GM04503 (cell line): ENCODE measurements at regions not wholly inside any gene's neighbourhood (a gene's known extent, or its start where the extent isn't known, plus 50 kb on each side); places are given as distances from the start of the nearest gene placed in this dataset.
"Not testable (repeated sequence)": the region's sequence is repeated elsewhere in the genome, so short reads cannot be mapped to it uniquely, and the experiment has no call there.

Source experiments
- DNase-seq: peaks from one replicate; pipeline ENCODE4 v3.0.0-alpha.2; 2012; ENCODE audit warnings: low read depth

DNA sequence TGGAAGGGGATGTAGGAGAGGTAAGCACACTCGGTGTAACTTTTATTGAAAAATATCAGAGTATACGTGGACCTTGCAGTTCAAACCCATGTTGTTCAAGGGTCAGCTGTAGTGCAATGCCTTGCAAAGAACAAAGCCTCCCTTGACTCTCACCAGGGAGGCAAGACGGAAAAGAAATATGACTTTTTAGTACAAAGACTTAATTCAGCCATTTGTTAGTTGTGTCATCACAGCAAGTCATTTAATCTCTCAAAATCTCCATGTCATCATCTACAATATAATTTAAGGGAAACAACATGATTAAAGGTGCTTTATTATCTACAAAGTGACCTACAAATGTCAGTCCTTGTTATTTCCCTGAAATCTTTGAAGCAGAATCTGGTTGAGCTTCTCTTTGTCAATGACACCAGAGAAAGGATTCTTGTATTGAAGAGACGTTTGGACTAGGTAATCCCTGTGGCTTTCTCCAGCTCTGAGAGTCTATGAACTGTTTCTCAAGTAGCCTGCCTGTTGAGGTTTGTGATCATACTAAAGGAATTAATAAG, 502.8 kb downstream of the REEP3 start:
- DNase-seq = no peak

DNA sequence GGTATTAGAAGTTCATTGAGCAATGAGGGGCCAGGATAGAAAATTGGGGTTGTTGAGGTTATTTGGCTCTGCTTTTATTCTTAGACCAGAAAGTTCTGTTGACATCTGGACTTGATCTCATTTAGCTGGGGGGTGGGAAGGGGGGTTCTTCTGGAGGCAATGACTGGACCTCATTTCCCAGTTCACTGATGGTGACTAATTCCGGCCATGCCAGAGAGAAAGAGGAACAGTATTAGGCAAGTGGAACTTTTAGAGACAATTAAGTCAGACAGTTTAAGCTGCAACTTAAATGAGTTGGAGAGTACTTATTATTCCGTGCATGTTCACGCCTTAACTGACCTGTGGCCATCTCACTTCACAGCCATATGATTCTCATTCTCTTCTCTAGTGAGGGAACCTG, 512.5 kb downstream of the REEP3 start:
- no peak for DNase-seq

DNA sequence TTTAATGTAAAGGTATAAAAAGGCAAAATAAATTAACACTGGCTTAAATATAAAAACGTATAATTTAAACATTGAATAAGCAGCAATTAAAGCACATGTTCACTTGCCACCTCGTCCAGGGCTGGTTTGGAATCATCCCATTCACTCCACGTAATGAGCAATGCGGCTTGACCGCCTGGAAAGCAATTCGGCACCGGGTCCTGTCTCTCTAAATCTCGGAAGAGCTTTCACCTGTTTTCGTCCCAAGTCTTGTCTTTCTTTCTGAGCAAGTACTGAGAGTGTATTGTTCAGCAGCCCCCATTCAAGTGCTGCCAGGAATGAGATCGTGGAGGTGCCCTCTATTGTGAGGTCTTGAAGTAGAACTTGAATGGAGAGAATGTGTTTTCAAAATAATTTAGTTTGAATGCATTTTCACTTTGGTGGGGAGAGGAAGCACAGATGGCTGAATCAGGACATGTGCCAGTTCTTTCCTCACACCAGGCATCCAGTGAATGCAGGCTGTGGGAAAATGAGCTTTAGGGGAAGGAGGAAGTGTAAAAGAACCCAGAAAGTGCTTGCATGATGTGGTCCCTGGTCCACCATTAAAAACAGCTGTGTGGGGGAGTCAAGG, 515.2 kb downstream of the REEP3 start:
- DNase-seq = peak; percentile 2

DNA sequence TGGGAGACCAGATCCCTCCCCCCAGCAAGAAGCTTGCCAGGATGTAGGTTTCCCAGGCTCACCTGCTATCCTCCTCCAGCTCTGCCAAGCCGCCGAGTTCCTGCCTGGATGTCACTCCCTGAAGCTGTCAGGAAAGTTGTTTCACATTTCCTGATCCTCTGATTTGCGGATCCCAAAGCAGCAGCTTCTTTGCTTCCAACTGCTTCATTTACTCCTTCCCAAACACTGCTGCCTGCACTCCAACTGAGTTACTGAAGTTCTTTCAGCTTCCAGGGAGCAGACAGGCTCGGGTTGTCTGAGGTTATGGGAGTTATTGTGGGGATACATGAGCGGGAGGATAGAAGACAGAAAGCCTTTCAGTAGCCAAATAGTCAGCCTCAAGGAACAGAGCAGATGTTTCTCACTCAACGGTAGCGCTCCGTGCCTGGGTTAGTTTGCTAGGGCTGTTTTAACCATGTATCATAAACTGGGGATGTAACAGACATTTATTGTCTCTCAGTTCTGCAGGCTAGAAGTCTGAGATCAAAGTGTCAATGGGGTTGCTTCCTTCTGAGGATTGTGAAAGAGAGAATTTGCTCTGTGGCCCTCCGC, 516.0 kb downstream of the REEP3 start:
- no peak for DNase-seq

DNA sequence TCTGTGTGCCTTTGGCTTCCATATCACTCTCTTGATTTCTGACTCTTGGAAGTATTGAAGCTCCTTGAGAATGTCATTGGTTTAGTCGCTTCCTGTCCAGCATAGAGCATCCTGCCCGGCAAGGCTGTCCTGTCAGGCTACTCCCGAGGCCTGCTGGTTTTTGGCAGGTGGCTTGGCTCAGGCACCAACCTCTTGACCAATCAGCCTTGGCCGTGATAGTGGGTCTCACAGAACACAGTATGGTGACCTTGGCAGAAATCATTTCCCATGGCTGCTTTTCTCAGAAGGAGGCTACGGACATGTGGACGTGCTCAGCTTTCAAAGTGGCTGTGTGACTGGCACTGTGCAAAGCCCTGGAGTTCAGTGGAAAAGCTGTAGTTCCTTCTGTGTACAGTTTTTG, 516.9 kb downstream of the REEP3 start:
- no peak for DNase-seq

DNA sequence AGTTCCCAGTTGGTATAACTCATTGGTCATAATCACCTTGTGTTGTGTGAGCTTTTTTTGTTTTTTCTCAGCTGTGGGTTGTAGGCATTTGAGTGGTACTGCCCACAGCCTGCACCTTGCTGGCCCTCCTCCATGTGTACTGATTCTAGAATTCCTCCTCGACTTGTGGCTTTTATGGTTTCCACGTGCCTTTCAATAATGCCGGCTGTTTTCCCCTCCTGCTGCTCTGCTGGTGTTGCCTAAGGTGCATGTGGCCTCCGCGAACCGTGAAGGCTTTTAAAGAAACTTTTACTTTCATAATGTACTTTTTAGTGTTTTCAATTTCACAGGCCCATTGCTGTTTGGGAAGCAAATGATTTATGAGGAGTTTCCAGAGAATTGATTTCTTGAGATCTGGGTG, 518.0 kb downstream of the REEP3 start:
- no peak for DNase-seq

DNA sequence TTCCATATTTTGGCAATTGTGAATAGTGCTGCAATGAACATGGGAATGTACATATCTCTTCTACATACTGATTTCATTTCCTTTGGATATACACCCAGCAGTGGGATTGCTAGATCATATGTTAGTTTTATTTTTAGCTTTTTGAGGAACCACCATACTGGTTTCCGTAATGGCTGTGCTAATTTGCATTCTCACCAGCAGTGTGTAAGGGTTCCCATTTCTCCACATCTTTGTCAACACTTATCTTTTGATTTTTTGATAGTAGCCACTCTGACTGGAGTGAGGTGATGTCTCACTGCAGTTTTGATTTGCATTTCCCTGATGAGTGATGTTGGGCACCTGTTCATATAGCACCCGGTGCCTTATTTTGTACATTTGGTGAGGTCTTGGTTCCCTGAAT, 519.6 kb downstream of the REEP3 start:
- DNase-seq = no peak

DNA sequence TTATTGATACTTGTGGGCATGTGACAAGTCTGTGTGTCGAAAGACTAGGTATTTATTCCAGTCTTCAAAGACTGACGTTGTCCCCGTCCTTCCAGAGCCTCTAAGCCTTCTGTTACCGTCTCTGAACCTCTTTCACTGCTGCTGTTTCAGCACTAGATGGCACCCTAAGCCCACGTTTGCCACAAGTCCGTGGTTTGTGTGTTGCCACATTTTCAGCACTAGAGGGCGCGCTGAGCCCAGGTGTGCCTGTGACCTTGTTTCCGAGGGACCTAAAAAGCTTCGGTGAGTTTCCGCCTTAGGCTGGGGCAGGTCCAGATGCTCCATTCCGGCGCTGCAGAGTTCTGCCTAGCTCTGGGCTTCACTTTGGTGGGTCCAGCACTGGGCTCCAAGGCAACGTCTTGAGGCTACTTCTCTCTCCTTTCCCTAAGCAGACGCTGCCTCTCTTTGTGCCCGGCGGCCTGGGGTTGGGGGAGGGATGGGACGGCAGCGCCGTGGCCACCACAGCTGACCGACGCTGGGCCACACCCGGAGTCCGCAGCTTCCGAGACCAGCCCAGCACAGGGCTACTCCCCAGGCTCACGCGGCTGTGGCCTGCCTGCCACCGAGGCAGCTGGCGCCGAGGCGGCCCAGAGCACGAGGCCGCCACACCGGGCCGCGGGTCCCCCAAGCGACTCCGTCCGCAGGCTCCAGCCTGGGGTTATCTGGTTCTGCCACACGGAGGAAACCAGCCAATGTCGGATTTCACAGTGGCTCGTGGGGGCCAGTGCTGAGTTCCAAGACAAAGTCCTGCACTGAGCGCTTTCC, 520.2 kb downstream of the REEP3 start:
- DNase-seq = peak; percentile 1

DNA sequence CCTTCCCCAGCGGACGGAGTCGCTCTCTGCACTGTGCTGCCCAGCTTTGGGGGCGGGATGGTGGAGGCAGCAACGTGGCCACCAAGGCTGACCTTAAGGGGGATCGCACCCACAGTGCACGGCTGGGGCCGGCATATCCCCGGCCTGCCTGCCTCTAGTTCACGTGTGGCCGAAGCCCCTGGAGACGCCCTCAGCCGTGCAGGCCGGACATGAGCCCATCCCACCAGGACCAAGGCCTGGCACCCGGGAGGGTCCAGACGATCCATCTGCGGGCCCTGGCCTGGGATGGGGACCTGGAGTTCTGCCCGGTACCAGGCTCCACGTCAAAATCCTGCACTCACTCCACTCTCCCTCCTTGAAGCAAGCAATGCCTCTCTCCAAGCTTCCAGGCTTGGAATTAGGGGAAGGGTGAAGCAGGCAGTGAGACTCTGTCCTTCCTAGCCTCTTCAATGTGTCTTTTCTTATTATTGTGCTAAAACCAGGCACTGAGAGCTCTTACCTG, 520.8 kb downstream of the REEP3 start:
- DNase-seq = no peak

DNA sequence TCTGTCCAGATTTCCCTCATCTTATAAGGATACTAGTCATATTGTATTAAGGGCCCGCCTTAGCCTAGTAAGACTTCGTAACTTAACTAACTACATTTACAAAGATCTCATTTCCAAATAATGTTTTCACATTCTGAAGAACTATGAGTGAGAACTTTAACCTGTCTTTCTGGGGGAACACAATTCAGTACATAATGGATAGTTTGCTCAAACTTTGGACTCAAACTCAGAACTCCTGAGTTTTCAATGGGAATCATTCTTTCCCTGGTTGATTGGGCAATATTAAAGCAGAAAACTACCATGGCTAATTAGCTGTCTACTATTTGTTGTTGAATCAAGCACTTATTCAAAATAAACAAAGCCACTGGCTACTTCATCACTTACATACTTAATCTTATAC, 522.9 kb downstream of the REEP3 start:
- no peak for DNase-seq

DNA sequence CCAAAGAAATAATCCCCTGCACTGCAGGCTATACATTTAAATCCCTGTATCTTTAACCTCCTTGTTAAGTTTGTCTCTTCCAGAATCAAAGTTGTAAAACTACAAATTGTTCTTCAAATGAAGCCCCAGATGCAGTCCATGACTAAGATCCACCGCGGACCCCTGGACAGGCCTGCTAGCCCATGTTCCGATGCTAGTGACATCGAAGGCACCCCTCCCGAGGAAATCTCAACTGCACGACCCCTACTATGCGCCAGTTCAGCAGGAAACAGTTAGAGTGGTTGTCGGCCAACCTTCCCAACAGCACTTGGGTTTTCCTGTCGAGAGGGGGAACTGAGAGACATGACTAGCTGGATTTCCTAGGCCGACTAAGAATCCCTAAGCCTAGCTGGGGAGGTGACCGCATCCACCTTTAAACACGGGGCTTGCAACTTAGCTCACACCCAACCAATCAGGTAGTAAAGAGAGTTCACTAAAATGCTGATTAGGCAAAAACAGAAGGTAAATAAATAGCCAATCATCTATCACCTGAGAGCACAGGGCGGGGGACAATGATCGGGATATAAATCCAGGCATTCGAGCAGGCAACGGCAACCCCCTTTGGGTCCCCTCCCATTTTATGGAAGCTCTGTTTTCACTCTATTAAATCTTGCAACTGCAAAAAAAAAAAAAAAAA, 523.9 kb downstream of the REEP3 start:
- DNase-seq = not testable (repeated sequence)

DNA sequence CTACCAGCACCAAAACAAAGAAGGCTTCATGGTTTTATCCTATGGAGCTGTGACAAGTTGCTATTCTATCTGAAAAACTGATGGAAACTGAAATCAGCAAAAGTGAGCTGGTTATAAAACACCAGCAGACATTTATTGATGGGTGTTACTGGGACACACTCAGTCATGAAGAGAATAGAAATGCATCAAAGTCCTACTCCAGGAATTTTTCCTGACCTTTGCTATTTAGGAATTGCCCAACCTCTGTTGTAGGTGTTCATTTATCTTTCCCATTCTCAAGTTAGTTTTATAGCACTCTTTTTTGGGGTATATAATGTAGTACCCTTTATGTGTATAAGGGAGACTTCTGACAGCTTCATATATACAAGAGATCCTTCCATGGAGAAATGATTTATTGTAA, 533.2 kb downstream of the REEP3 start:
- no peak for DNase-seq

DNA sequence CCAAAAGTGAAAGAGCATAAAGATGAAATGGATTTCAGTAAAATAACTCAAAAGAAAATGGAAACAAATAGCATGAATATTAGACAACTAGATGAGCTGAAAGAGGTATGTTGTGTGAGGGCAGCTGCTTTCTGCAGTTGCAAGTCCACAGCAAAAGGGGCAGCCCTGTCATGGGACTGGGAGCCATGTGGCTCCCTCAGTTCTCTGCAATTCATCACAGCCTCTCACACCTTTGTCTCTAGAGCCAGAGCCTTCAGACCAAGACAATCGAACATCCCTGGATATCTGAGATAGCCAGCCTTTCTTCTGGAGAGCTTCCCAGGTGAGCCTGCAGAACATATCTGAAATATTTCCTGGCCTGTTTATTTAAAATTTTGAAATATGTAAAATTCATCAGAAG, 538.7 kb downstream of the REEP3 start:
- DNase-seq = no peak

DNA sequence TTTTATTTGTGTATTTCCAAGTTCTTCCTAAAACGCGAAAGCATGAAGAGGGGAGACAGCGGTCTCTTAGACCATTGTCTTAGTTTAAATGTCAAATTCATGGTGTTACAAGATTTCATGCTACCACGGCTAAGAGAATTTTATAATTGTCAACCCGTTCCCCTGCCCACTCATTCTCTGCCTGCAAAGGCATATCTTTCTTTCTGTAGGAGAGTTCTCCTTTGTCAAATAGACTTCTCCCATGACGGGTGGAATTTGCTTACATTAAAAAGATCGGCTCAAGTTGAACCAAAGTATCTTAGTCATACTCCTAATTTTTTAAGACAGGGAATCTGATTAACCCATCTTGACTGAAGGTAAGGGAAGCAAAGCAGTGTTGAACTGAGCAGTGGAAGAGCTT, 539.2 kb downstream of the REEP3 start:
- DNase-seq = no peak

DNA sequence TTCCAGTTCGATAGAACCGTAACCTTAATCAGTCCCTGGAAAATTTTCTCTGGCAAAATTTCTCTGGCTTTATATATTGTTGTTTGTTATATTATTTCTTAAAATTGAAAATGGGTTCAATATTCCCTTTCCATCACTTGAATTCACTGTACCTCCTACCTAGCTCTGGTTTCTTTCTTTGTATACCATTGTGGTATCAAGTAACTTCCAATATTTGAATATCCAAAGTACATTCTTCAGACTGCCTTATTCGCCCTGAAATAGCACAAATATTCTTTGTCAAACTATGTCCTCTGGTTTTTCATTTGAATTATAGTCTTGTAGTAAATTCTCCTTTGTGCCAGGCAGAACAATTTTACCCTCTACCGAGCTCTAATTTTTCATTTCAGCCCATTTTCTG, 541.6 kb downstream of the REEP3 start:
- no peak for DNase-seq

DNA sequence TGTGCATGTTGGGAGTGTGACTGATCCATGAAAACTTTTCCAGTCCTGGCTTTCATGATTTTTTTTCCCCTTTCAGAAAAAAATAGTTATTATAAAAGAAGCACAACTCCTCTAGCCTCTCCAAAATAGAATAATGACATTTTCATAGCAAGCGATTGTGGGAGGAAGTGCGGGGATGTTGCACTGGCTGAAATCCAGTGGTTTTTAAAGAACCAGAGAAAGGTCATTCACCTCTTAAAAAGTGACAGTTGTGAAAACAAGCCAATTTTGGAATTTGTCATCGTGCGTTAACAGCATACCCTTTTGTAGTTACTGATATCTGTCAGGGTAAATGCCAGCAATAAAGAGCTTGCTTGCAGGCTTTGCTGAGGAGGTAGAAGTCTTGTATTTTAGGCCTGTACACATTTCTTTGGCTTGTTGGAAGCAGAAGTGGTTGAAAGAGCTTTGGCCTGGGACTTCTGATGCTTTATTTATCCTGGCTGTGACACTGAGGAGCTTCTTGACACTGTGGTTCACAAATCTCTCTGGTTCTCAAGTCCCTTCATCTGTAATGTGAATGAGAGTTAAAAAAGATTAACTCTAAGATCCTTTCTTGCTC, 545.9 kb downstream of the REEP3 start:
- DNase-seq = no peak

DNA sequence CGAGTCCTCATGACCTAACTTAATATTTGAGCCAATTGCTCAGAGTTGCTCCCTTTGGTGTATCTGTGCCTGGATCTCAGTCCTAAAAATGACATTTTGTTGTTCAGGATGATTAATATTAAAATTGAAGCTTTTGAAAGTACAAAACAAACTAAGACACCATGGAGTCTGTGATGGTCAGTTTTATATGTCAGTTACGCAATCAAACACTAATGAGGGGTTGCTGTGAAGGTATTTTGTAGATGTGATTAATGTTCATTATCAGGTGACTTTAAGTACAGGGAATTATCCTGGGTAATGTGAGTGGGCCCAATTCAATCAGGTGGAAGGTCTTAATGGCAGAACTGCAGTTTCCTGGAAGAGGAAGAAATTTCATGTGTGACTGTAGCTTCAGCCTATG, 546.7 kb downstream of the REEP3 start:
- no peak for DNase-seq

DNA sequence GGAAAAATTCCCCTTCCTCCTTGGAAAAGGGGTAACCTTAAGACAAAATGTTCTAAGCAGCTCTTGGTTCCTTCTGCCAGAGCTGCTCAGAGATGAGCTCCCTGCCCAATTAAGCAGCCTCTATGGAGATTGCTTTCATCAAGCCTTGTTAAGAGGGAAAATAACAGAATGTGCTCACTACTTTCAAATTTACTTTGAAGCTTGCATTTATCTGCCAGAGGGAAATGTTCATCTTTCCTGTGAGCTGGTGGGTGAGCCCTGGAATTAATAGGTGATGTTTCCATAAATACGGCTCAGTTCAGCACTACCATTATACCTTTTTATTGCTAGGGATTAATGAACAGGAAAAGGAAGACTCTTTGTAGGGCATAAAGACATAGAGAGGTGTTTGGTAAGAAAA, 549.0 kb downstream of the REEP3 start:
- no peak for DNase-seq

DNA sequence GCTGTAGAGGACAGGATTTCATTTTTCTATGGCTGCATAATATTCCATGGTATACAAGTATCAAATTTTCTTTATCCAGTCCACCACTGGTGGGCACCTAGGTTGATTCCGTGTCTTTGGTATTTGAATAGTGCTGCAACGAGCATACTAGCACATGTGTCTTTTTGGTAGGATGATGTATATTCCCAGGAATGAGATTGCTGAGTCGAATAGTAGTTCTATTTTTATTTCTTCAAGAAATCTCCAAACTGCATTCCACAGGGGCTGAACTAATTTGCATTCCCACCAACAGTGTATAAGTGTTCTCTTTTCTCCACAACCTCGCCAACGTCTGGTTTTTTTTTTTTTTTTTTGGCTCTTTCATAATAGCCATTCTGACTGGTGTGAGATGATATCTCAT, 550.0 kb downstream of the REEP3 start:
- peak; percentile 19 for DNase-seq

DNA sequence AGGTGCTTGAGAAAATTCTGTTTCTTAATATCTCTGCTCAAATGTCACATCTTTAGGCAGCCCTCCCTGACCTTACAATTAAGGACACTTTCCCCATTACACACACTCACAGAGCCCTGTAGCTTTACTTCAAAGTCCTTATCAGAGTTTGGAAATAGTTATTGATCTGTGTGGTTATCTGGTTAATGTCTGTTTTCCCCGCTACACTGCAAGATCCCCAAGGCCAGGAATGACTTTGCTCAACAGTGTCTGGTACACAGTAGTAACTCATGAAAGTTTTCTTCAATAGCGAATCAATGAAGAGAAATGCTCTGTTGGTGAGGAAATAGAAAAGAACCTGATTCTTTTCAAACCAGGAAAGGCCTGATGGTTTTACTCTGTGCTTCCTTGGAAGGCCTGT, 554.4 kb downstream of the REEP3 start:
- no peak for DNase-seq

DNA sequence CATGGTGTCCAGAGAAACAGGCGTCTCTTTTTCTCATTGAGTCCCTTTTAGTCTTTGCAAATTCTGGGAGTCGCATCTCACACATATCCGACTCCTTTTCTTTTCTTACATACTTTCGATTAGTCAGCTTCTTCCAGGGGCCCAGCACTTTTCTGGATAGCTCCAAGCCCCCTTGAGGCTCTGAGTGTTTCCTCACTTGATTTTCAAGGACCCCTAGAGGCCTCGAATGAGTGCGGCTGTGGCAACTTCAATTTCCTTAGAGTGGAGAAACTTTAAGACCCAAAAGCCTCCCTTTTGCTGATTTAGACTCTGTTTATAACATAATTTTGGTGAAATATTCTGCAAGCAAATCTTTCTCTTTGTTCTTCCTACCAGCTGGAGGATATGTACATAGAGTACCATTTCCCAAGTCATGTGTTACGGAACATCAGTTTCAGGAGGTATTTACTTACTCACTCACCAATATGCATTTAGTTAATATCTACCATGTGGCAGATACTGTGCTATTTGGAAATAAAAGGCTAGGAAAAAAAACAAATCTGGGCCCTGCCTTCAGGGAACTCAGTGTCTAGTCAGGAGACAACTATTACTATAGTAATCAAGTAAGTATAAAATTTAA, 555.2 kb downstream of the REEP3 start:
- no peak for DNase-seq

DNA sequence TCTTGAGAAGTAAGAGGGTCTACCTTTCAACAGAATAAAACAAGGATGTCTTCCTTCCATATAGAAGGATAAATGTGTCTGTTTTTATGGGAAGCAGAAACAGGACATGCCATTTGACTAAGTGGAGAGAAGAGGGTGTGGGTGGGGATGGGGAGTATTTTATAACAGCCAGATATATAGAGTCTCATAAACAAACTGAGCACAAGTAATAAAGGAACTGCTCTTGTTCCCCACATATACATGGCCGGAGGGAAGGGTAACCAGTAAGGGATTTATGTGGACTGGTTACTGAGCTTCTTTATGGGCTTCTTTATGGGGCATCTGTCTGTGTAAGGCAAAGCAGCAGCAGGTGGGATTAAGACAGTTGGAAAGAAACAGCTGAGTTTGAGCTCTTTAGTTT, 558.1 kb downstream of the REEP3 start:
- no peak for DNase-seq
